HCT116 (cell line): ENCODE measurements at regions not wholly inside any gene's neighbourhood (a gene's known extent, or its start where the extent isn't known, plus 50 kb on each side); places are given as distances from the start of the nearest gene placed in this dataset.

Experiments used
- ATAC-seq: fragments of 200-7000 bp; cut with Tn5 transposase; 2 replicates; pipeline ENCODE4 v1.9.1; 2020; ENCODE audit warnings: mild to moderate bottlenecking, moderate library complexity
- BruUV-seq: library from RNA; stranded (reverse); fragments of 400-500 nt; replicated peaks from 2 replicates; lab custom pipeline; 2021; lab: Mats Ljungman, UMichigan
- CTCF ChIA-PET: fragments of 300-600 bp; sonication (Branson Sonifier 250); formaldehyde crosslinking; loops from one replicate; lab custom pipeline; 2021; ENCODE audit warnings: antibody characterized with exemption; lab: Charles Lee
- POLR2A ChIA-PET: fragments of 300-600, 350-600 bp; sonication (Branson Sonifier 250); formaldehyde crosslinking; loops from one replicate; lab custom pipeline; 2021; ENCODE audit warnings: antibody characterized with exemption; lab: Charles Lee
- RAD21 ChIA-PET, 2 experiments: fragments of 300-600 bp; sonication (Branson Sonifier 250); formaldehyde crosslinking; loops; one replicate each; lab custom pipeline; 2023; ENCODE audit warnings: low total read pairs in 2 of 2; ENCODE audit not compliant: uncharacterized antibody in 2 of 2, unreplicated experiment in 2 of 2, low non-redundant PET in 1 of 2; lab: Charles Lee
- DNase-seq: peaks from one replicate; pipeline ENCODE4 v3.0.0-alpha.2; 2010; ENCODE audit warnings: low read depth, low spot score
- H2AFZ ChIP-seq: fragments of 200-600 bp; shearing (Covaris generic), sonication (generic); 2 replicates; pipeline ENCODE4 v1.6.1; 2017; ENCODE audit warnings: low read depth, mixed run types, mixed read lengths, antibody characterized with exemption, low read length; ENCODE audit not compliant: poor library complexity, severe bottlenecking
- H3K27ac ChIP-seq: 2 replicates; pipeline ENCODE4 v1.5.1; 2012; ENCODE audit warnings: low read depth, low read length
- H3K27me3 ChIP-seq: fragments of 200-600 bp; sonication (generic); 2 replicates; pipeline ENCODE4 v1.6.1; 2016; ENCODE audit warnings: mixed run types, low read length, mixed read lengths; ENCODE audit not compliant: insufficient read depth
- H3K36me3 ChIP-seq, 2 experiments: fragments of 200-500 bp in 1 of 2; fragments of 200-600 bp in 1 of 2; sonication (Bioruptor generic) in 1 of 2; sonication (generic) in 1 of 2; 2 replicates each; pipeline versions ENCODE4 v1.5.1 to v1.6.1; 2014 to 2016; ENCODE audit warnings: low read length in 2 of 2, inconsistent platforms in 1 of 2, mixed read lengths in 1 of 2, mixed run types in 1 of 2; ENCODE audit not compliant: insufficient read depth in 2 of 2, control insufficient read depth in 1 of 2
- H3K4me1 ChIP-seq, 2 experiments: fragments of 200-600 bp in 1 of 2; sonication (generic) in 1 of 2; 2 replicates each; pipeline versions ENCODE4 v1.5.1 to v1.6.1; 2012 to 2017; ENCODE audit warnings: low read length in 2 of 2, inconsistent platforms in 1 of 2, mild to moderate bottlenecking in 1 of 2, mixed read lengths in 1 of 2, mixed run types in 1 of 2, moderate library complexity in 1 of 2; ENCODE audit not compliant: insufficient read depth in 2 of 2, control insufficient read depth in 1 of 2
- H3K4me2 ChIP-seq: fragments of 200-600 bp; sonication (generic); 2 replicates; pipeline ENCODE4 v1.6.1; 2017; ENCODE audit warnings: mixed run types, low read length, mixed read lengths
- H3K4me3 ChIP-seq, 2 experiments: fragments of 200-600 bp in 1 of 2; sonication (generic) in 1 of 2; replicated peaks in 1 of 2; 2 replicates each; pipeline ENCODE4 v1.5.1; 2011 to 2016; ENCODE audit warnings: low read length in 2 of 2, control low read depth in 1 of 2, low read depth in 1 of 2, mild to moderate bottlenecking in 1 of 2, mixed read lengths in 1 of 2, mixed run types in 1 of 2
- H3K79me2 ChIP-seq: fragments of 200-600 bp; sonication (generic); 2 replicates; pipeline ENCODE4 v1.6.1; 2017; ENCODE audit warnings: mild to moderate bottlenecking, mixed run types, low read length, moderate library complexity, mixed read lengths; ENCODE audit not compliant: insufficient read depth
- H3K9ac ChIP-seq: fragments of 200-600 bp; sonication (generic); 2 replicates; pipeline ENCODE4 v1.6.1; 2016; ENCODE audit warnings: low read length, mixed read lengths
- H3K9me2 ChIP-seq: fragments of 200-600 bp; sonication (generic), shearing (Covaris generic); 2 replicates; pipeline ENCODE4 v1.6.1; 2017; ENCODE audit warnings: mixed run types, mild to moderate bottlenecking, moderate library complexity; ENCODE audit not compliant: insufficient read depth
- H3K9me3 ChIP-seq, 2 experiments: fragments of 200-500 bp in 1 of 2; fragments of 200-600 bp in 1 of 2; sonication (Bioruptor generic) in 1 of 2; sonication (generic) in 1 of 2; 2 replicates each; pipeline ENCODE4 v1.6.1; 2014 to 2017; ENCODE audit warnings: low read length in 2 of 2, mixed read lengths in 2 of 2, inconsistent platforms in 1 of 2, low read depth in 1 of 2, mild to moderate bottlenecking in 1 of 2, mixed run types in 1 of 2, moderate library complexity in 1 of 2; ENCODE audit not compliant: control insufficient read depth in 1 of 2, insufficient read depth in 1 of 2
- H4K20me1 ChIP-seq: fragments of 200-600 bp; sonication (generic), shearing (Covaris generic); 2 replicates; pipeline ENCODE4 v1.6.1; 2017; ENCODE audit warnings: mixed run types, mild to moderate bottlenecking, moderate library complexity; ENCODE audit not compliant: insufficient read depth
- ATF3 ChIP-seq: IDR thresholded peaks from 2 replicates; pipeline ENCODE4 v1.6.1; 2012
- CBX3 ChIP-seq: IDR thresholded peaks from 2 replicates; pipeline ENCODE4 v1.6.1; 2012; ENCODE audit warnings: low read depth
- CEBPB ChIP-seq: IDR thresholded peaks from 2 replicates; pipeline ENCODE4 v1.6.1; 2012; ENCODE audit warnings: low read depth
- EGR1 ChIP-seq: IDR thresholded peaks from 2 replicates; pipeline ENCODE4 v1.6.1; 2012; ENCODE audit warnings: low read depth
- EZH2phosphoT487 ChIP-seq: fragments of 200-600 bp; IDR thresholded peaks from 2 replicates; pipeline ENCODE4 v1.6.1; 2018; ENCODE audit warnings: antibody characterized with exemption, borderline replicate concordance
- FOSL1 ChIP-seq: IDR thresholded peaks from 2 replicates; pipeline ENCODE4 v1.6.1; 2012; ENCODE audit warnings: low read depth
- JUND ChIP-seq: IDR thresholded peaks from 2 replicates; pipeline ENCODE4 v1.6.1; 2012
- MAX ChIP-seq: IDR thresholded peaks from 2 replicates; pipeline ENCODE4 v1.6.1; 2012
- POLR2A ChIP-seq: IDR thresholded peaks from 2 replicates; pipeline ENCODE4 v1.7.0; 2011; ENCODE audit warnings: borderline replicate concordance; ENCODE audit not compliant: insufficient read depth, insufficient read length; ENCODE audit errors: extremely low read depth
- SRF ChIP-seq: IDR thresholded peaks from 2 replicates; pipeline ENCODE4 v1.6.1; 2012; ENCODE audit warnings: low read depth
- TCF7L2 ChIP-seq: IDR thresholded peaks from 2 replicates; pipeline ENCODE4 v1.7.0; 2011; ENCODE audit warnings: borderline replicate concordance, inconsistent platforms; ENCODE audit not compliant: insufficient read depth, insufficient read length; ENCODE audit errors: extremely low read depth
- YY1 ChIP-seq: IDR thresholded peaks from 2 replicates; pipeline ENCODE4 v1.6.1; 2011; ENCODE audit warnings: low read length, low read depth, moderate library complexity, mild to moderate bottlenecking; ENCODE audit not compliant: insufficient replicate concordance; ENCODE audit errors: extremely low read depth
- ZBTB33 ChIP-seq: IDR thresholded peaks from 2 replicates; pipeline ENCODE4 v1.6.1; 2011; ENCODE audit warnings: mild to moderate bottlenecking, low read length, moderate library complexity; ENCODE audit not compliant: insufficient replicate concordance; ENCODE audit errors: extremely low read depth
- ZFX ChIP-seq: fragments of 450-650 bp; IDR thresholded peaks from 2 replicates; pipeline ENCODE4 v1.6.1; 2017
- ZNF274 ChIP-seq: fragments of 200-500 bp; sonication (Bioruptor generic); IDR thresholded peaks from 2 replicates; pipeline ENCODE4 v1.6.1; 2014; ENCODE audit warnings: mild to moderate bottlenecking, low read depth, low read length, inconsistent platforms
- intact Hi-C: fragments of 100-400 bp; cut with micrococcal nuclease; formaldehyde crosslinking; loops from 2 replicates; pipeline ENCODE4 v1.10.0; 2022

GRCh38 chr1:101451888-101452287 lies 215.1 kb downstream of the S1PR1 start:
- ATAC-seq (no peak), DNase-seq (no peak)
- H3K4me3 ChIP-seq, result no peak overlapping the region
- H3K4me2 ChIP-seq, result no peak overlapping the region
- H3K36me3 ChIP-seq, result no peaks in the 10 kb centered on the region
- ChIA-PET CTCF (no interaction called here), POLR2A (no interaction called here), RAD21 (no interaction called here)
- no peak overlapping the region for H2AFZ ChIP-seq
- H3K79me2 ChIP-seq, result no peaks in the 10 kb centered on the region
- no peaks in the 10 kb centered on the region for H3K9me2 ChIP-seq
- no peak overlapping the region for H3K9ac ChIP-seq
- BruUV-seq, result no TSS peak
- H3K27ac ChIP-seq, result no peak overlapping the region
- H4K20me1 ChIP-seq, result no peaks in the 10 kb centered on the region
- no peaks in the 10 kb centered on the region for H3K9me3 ChIP-seq
- intact Hi-C loops, result no loop called here
- no peaks in the 10 kb centered on the region for H3K27me3 ChIP-seq
- H3K4me1 ChIP-seq, result no peaks in the 10 kb centered on the region
- TF ChIP-seq FOSL1 (no peak), ZBTB33 (no peak), CBX3 (no peak)

- H3K4me2 ChIP-seq, result no peak overlapping the region
- H3K27ac ChIP-seq, result no peak overlapping the region
- no peaks in the 10 kb centered on the region for H3K27me3 ChIP-seq
- POLR2A ChIA-PET, result no interaction called here
- DNase-seq, result no peak
- H3K4me3 ChIP-seq, result no peak overlapping the region
- no peaks in the 10 kb centered on the region for H3K9me3 ChIP-seq
- no peaks in the 10 kb centered on the region for H3K36me3 ChIP-seq
- RAD21 ChIA-PET, result no interaction called here
- H3K9ac ChIP-seq, result no peak overlapping the region
- H4K20me1 ChIP-seq, result no peaks in the 10 kb centered on the region
- BruUV-seq, result no TSS peak
- H3K4me1 ChIP-seq, result no peaks in the 10 kb centered on the region
- no peaks in the 10 kb centered on the region for H3K9me2 ChIP-seq
- H2AFZ ChIP-seq, result no peak overlapping the region
- no peak for ATAC-seq
- intact Hi-C loops, result no loop called here
- CTCF ChIA-PET, result no interaction called here
- H3K79me2 ChIP-seq, result no peaks in the 10 kb centered on the region
- TF ChIP-seq SRF, result no peak
- TF ChIP-seq FOSL1, result no peak
- no peak for TF ChIP-seq EZH2phosphoT487
- no peak for TF ChIP-seq ATF3
- no peak for TF ChIP-seq CEBPB
- no peak for TF ChIP-seq MAX
- no peak for TF ChIP-seq YY1
- TF ChIP-seq ZFX, result no peak
- no peak for TF ChIP-seq EGR1
- TF ChIP-seq TCF7L2, result no peak
- TF ChIP-seq JUND, result no peak
- no peak for TF ChIP-seq ZNF274
- TF ChIP-seq POLR2A, result no peak
- TF ChIP-seq ZBTB33, result no peak
Observed at GRCh38 chr1:101452825-101453224, 216.0 kb downstream of the S1PR1 start.
